RKO (cell line): ENCODE measurements at regions not wholly inside any gene's neighbourhood (a gene's known extent, or its start where the extent isn't known, plus 50 kb on each side); places are given as distances from the start of the nearest gene placed in this dataset.

Experiments used
- DNase-seq: peaks from one replicate; pipeline ENCODE4 v3.0.0-alpha.2; 2016; ENCODE audit warnings: low spot score

DNA sequence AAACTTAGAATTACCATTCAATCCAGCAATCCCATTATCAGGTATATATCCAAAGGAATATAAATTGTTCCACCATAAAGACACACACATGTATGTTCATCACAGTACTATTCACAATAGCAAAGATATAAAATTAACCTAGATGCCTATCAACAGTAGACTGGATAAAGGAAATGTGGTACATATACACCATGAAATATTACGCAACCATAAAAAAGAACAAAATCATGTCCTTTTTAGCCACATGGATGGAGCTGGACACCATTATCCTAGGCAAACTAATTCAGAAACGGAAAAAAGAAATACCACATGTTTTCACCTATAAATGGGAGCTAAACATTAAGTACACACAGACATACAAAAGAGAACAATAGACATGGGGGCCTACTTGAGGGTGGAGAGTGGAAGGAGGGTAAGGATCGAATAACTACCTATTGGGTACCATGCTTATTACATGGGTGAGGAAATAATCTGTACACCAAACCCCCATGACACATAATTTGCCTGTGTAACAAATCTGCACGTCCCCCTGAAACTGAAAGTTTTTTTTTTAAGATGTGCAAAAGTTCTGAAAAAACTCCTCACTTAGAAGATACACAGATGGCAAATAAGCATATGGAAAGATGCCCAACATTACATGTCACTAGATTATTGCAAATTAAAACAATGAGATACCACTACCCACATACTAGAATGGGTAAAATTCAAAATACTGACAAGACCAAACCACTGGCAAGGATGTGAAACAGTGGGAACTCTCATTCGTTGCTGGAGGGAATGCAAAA, 313.0 kb upstream of the CD180 start:
- no peak for DNase-seq

DNA sequence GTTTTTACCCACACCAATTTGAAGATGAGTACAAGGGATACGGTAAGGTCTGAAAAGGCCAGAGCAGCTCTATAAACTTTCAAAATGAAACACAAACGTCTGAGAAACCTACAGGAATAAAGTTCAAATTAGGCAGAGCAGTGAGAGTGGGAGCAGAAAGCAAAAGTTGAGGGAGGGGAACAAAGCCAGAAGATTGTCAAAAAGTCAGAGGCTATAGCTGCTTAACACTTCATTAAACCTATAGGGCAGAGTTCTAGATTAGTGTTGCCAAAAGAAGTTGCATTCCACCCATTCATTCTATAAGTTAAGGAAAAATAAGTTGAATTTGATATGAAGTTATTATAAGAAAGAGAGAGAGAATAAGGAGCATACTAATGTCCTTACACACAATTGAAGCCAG, 309.6 kb upstream of the CD180 start:
- DNase-seq: no peak

DNA sequence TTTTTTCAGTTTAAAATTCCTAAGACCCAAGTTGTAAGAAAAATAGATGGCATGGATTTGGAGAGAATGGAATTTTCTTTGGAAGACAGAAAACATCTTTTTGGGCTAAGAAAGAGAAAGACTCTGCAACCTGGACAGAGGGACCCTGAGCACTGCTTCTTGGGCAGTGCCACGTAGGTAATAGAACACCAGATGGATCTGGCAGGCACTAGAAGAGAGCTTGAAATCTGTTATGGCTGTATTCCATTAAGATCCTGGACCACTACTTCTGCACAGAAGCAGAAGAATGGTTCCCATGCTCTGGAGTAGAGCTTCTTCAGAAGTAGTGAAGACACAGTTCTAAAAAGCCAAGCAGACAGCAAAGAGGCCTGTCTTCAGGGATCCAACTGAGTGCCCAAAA, 306.4 kb upstream of the CD180 start:
- no peak for DNase-seq

DNA sequence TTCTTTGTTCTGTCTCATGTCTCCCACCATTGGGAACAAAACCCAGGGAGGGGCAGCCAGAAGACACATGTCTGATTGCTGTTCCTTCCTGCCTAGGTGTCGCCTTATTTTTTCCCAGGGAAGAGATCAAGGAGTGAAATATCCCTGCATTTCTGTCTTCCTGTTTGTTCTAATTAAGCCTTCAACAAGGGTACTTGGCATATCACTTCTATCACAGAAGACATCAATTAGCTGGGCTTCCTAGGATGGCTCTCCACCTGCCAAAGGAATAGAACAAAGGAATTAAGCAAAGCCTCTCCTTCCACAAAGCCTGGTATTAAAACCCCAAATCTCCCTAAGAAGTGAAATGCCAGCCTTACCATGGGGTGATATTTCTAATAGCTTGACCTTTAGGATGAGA, 299.5 kb upstream of the CD180 start:
- DNase-seq: no peak

DNA sequence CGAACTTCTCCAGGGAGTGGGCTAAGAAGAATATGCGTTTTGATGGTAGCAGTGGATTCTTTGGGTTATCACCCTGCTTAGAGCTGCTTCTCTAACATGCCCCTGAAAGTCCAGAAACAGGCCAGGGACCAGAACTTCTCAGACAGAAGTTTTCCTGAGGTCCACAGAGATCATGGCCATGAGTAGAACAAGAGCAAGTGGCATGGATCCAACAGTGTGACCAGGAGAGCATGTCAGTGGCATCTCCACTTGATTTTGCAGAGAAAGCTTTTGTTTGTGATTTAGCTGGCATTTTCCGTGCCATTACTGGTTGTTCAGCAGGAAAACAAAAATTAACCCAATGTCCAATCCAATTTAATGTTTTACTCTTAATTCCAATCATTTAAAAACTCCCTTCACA, 298.5 kb upstream of the CD180 start:
- DNase-seq: no peak

DNA sequence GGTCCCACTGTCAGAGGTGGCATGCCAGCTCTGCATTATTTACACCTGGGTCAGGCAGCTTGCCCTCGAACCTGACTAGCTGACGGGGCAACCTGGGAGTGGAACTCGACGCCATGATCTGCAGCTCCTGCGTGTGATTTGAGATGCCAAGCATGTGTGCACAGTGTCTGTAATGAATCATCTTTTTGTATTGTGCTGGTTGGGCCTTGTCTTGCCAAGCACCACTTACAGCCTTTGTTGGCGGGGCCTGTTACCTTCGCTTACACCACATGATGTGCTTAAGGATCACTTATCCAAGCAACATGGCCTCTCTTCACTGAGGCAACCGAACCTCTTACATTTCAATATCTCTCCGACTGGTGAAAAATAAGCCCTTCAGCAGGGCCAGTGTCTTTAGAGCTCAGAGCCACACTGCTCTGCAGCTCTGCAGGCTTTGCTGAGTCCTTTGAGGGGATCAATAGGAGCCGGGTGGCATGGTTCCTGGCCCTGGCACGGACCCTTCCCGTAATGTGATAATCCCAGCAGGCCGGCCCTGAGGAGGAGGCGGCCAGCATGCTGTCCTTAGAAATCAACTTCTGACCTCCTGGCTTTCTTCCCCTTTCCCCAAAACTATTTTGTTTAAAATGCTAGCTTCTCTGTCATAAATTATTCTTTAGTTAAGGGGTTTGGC, 297.7 kb upstream of the CD180 start:
- DNase-seq: no peak

DNA sequence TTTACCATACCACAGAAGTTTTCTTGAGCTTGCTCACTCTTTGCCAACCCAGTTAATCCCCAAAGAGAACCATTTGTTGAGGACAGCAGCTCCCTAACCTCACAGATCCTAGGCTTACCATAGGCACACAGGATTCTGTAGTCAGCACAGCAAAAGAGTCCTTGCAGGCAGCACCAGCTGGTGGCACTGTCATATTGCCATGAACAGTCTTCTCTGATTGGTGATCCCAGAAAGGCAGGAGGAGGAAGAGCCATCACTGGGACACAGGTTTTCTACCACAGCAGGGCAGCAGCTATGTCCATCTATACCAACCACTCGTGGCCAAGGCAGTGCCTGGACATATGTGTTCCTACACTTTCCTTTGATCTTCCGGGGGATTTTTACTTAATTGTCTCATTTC, 297.1 kb upstream of the CD180 start:
- DNase-seq: peak; percentile 14

DNA sequence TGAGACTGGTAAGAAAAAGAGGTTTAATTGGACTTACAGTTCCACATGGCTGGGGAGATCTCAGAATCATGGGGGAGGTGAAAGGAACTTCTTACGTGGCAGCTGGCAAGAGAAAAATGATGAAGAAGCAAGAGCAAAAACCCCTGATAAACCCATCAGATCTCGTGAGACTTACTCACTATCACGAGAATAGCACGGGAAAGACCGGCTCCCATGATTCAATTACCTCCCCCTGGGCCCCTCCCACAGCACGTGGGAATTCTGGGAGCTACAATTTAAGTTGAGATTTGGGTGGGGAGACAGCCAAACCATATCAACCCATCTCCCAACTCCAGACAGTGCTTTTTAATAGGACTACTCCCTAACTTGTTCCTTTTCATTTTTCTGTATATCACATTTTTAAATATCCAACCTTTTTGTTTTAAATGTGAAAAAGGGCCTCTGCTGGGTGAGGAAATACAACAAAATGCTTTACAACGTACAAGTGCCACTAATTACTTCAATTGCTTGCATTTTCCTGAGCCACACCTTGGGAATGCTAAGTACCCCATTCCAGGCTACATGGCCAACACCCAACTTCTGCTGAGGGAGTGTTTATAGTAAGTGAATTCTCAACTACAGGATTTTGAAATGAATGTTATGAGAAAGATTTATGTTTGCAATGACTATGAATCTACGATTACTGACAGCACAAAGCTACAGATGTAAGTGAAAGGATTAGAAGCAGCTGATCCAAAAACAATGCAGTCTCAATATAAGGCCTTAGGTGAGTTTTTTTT, 294.1 kb upstream of the CD180 start:
- DNase-seq: no peak

DNA sequence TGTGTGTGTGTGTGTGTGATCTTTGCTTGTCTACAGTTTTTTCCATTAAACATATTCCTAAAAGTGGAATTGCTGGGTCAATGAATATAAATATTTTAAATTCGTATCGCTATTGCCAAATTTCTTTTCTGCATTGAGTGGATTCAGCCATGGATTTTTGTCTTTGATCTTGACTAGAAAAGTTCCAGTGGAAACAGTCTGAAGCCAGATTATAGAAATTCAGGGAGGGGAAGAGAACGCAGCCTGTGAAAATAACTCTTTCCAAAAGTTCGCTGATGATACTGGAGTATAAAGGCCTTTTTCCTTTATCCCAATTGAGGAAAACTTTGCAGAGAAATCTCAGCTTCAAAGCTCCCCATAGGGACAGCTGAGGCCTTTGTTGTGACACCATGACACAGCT, 292.3 kb upstream of the CD180 start:
- DNase-seq: no peak

DNA sequence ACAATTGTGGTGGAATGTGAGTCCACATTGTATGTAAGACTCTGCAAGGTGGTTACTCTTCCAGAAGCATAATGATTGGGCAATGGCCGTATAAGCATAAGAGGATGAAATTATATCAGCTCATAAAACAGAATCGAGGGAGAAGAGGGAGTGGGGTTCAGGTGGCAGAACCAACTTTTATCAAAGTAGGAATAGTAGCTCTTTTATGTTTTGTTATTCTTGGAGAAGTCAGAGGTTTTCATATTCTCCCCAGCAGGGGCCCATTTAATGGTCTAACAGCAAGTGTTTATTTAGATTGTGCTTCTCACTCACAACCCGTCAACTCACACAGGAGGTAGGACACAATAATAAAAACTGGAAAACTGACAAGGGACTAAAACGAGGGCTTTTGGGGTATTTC, 291.3 kb upstream of the CD180 start:
- no peak for DNase-seq

DNA sequence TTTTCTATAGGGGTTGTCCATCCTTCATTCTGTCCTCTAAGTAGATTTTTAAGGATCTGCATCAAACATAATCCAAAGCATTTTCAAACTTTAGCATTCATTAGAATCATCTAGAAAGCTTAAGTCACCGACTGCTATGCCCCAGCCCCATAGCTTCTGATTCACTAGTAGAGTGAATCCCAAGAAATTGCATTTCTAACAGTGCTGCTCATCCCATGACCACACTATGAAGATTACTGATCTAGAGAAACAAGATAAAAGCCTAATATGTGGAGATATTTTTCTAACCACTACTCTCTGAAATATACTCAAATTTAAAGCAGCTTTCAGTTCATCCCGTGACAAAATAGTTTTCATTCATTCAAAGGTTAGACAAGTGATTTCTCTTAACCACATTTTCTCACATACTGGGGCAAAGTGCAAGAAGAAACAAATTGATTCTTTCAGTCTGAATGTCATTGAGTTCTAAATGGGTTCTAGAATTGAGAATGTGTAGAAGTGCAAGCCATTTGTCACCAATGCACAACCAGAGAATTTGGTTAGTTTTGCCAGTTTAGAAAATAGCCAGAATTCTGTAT, 286.9 kb upstream of the CD180 start:
- no peak for DNase-seq

DNA sequence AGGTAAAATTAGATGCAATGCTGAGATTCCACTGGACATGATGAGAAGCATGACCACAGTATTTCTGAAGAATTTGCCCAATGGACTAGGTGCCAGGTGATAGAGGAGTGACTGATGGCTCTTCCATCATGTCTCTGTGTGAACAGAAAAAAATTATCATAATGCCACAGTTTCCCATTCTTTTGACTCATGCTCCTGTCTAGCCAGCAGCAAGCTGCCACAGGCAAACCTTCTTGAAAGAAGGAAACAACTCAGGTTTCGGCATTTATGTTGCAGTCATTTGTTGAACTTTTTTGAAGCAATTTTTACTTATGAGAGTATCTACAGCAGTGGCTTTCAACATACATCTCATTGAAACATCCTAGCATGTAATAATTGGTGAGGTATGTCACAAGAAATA, 284.8 kb upstream of the CD180 start:
- DNase-seq: no peak

DNA sequence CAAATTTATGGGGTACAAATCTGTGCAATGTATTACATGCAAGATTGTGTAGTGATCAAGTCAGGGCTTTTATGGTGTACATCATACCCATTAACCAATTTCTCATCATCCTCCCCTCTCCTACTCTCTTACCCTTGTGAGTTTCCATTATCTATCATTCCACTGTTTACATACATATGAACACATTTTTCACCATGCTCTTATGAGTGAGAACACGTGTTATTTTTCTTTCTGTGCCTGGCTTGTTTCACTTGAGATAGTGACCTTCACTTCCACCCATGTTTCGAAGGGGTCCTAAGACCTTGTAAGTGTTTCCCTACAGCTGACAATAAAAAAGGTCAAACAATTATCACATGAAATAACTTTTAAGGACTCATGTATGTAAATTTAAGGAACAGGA, 281.7 kb upstream of the CD180 start:
- DNase-seq: no peak

DNA sequence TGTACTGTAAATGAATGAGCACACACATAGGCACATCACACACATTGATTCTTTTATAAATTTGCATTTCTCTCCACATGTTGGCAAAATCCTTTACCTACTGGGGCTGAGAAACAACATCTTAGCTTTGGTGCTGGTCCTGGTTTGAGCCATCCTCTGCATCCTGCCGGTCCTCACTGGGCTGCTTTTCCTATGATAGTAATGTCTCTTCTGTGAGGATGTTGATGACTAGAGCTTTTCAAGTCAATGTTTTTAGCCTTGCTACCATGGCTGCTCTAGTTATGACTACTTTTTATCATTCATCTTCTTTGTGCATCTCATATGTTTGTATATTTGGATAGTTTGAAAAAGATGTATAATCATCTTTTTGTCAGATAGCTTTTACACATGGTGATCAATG, 280.4 kb upstream of the CD180 start:
- no peak for DNase-seq

DNA sequence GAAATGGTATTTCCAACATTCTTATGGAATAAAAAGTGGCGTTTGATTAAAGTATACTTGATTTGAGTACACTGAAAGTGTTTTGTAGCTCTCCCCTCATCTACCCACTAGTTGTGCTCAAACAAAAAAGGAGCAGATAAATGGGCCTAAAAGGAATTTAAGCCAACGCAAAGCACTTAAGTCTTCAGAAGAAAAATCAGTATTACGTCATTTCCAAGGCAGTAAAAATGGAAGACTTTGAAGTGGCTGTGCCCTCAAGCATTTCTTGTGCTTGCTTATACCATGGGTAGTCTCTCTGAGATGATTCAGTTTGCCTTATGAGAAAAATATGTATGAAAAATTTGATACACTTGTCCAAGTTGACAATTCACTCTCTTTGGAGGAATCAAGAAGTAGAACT, 279.9 kb upstream of the CD180 start:
- DNase-seq: no peak

DNA sequence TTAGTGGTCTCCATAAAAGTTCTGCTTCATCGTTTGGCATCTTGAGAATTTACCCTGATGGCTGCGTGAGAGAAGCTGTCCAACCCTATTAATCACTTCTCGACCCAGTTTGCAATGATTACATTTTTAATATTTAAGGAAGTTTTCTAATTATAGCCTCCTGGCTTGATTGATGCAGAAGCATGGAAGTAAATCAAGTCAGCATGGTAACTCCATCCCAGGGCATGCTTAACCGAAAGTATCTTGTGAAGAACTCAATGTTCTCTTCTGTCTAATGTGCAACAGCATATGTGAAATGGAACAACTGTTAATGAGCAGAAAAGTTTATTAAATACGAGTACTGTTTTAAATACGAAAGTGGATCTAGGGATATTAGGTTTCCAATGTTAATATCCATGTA, 278.9 kb upstream of the CD180 start:
- no peak for DNase-seq

DNA sequence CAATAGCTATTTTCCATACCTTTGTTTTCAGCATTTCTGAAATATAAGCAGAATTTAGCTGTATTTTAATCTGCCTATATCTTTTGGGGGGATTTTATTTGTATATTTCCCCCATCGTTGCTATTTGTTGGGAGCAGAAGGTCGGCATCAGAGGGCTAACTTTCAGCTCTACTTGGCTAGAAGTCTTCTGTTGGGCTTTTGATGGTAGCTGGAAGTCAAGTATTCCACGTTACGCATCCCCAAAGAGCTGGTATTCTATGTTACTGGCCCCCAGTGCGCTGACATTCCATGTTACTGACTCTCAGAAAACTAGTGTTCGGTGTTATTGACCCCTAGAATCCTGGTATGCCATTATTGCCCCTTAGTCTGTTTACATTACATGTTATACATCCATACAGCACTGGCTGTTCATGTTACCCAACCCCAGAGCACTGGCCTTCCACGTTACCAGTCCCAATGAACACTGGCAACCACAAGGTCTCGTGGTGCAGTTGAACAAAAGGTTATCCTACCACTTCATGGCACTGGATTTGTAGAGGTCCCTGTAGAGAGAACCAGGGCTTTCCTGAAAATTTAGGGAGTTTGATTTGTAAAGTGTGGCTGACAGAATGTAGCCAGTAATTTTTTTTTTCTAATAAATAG, 278.1 kb upstream of the CD180 start:
- no peak for DNase-seq

DNA sequence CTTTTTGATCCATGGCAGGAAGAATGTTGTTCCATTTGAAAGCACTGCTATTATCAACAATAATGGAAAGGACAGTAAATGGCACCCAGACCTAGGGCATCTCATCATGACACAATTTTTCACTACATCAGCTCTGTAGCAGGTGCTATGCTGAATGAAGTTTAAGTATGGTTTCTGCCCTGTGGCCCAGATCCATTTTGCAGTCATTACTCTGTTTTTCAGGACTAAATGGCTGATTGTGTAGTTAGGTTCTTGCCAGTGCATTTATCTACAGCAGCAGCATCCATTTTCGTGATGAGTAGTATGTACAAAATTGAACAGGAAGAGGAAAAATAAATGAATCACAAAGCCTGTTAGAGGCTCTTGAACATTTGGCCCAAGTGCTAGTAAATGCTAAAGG, 270.5 kb upstream of the CD180 start:
- no peak for DNase-seq

DNA sequence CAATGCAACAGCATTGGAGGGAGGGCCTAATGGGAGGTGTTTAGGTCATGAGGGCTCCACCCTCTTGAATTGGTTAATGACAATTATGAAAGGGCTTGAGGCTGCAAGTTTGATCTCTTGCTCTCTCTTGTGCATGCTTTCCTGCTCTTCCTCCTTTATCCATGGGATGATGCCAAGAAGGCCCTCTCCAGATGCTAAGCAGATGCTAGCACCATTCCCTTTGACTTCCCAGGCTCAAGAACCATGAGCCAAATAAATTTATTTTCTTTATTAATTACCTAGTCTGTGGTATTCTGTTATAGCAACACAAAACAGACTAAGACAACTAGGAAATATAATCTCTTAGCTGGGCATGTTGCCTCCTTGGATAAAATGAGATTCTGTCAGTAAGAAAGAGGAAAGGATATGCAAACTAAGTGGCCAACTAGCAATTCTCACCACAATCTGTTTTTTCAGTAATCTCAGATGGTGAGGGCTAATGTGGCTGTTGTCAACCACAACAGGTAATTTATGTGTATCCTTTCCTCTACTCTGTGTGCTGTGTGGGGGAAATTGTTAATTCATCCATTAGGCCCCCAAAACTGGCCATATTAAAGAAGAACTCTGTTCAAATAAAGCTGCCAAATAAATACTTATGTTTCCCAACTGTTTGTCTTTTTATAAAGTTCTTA, 269.1 kb upstream of the CD180 start:
- DNase-seq: no peak

DNA sequence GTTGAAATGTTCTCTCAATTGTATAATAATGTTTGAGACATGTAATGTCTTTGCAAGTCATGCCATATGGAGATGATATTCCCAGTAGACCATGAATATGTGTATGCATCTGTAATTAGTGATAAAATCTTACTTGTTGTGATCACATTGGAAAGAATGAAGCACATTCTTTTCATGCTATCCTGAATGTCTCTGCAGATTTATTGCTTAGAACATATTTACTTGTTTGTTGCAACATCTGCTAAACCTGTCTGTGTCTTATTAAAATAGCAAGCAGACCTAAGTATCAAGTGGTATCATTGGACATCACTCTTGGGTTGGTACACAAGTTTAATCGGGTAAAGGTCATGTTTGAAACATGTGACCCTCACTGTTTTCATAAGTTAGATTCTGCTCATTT, 265.5 kb upstream of the CD180 start:
- no peak for DNase-seq

DNA sequence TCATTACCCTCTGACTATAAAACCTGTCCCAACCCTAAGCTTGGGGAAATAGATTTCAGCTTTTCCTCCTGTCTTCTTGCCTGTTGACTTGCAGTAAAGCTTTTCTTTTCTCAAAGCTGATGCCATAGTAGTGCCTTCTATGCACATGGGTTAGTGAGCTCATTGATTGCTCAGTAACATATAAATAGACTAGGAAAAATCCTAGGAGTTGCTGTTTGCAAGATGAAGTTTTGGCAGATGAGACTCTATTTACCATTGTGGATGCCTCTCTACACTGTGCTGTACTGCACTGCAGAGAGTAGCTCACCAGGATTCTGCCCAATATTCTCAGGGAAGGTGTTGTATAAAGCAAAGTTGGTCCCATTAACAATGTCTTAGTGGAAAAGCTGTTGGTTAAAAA, 262.7 kb upstream of the CD180 start:
- no peak for DNase-seq

DNA sequence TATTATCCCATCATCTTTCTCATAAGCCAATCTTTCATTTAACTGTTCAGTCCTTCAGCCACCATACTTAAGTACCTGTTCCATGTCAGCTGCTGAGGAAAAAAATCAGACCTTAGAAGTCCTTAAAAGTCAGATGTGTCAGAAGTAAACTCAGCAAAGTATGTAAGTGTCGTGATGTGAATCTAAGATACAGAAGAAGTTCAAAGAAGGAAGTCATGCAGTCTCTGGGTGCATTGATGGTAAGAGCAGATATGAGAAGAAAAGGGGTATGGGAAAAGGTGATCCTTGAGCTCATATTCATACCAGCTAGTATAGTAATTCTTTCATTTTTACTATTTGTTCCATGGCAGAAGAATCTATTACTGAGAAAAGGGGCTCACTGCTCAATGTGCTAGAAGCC, 259.4 kb upstream of the CD180 start:
- no peak for DNase-seq
